Vagina (tissue), 2 donors: ENCODE measurements at regions not wholly inside any gene's neighbourhood (a gene's known extent, or its start where the extent isn't known, plus 50 kb on each side); places are given as distances from the start of the nearest gene placed in this dataset.

Experiments used
- POLR2A ChIP-seq, 2 donors: fragments of 450-650 bp; IDR thresholded peaks; one replicate each; pipeline ENCODE4 v1.6.1; 2017; ENCODE audit warnings: antibody characterized with exemption in 2 of 2, mild to moderate bottlenecking in 2 of 2, moderate library complexity in 2 of 2
- POLR2AphosphoS5 ChIP-seq, 2 donors: sonication (generic); formaldehyde crosslinking; IDR thresholded peaks; one replicate each; pipeline ENCODE4 v1.9.0; 2017; ENCODE audit warnings: antibody characterized with exemption in 2 of 2, mild to moderate bottlenecking in 2 of 2, low read depth in 1 of 2; ENCODE audit not compliant: insufficient read depth in 1 of 2
- TF ChIP-seq, protein P1 (sequence below), 3 experiments: fragments of 450-650 bp in 2 of 3; fragments of 200-600 bp in 1 of 3; sonication (generic) in 1 of 3; IDR thresholded peaks; one replicate each; pipeline ENCODE4 v1.5.1; 2017 to 2019; ENCODE audit warnings: antibody characterized with exemption in 3 of 3, mild to moderate bottlenecking in 2 of 3, moderate library complexity in 2 of 3

- TF ChIP-seq POLR2A (IDR thresholded peaks at IDR 0.05) (no peak), POLR2AphosphoS5 (IDR thresholded peaks at IDR 0.05; ENCODE audit: insufficient read depth in 1 of 2, low read depth in 1 of 2) (no peak)
- TF ChIP-seq, protein P1, sequence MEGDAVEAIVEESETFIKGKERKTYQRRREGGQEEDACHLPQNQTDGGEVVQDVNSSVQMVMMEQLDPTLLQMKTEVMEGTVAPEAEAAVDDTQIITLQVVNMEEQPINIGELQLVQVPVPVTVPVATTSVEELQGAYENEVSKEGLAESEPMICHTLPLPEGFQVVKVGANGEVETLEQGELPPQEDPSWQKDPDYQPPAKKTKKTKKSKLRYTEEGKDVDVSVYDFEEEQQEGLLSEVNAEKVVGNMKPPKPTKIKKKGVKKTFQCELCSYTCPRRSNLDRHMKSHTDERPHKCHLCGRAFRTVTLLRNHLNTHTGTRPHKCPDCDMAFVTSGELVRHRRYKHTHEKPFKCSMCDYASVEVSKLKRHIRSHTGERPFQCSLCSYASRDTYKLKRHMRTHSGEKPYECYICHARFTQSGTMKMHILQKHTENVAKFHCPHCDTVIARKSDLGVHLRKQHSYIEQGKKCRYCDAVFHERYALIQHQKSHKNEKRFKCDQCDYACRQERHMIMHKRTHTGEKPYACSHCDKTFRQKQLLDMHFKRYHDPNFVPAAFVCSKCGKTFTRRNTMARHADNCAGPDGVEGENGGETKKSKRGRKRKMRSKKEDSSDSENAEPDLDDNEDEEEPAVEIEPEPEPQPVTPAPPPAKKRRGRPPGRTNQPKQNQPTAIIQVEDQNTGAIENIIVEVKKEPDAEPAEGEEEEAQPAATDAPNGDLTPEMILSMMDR (IDR thresholded peaks at IDR 0.05) = no peak
Measured at GRCh38 chr2:71892423-71892730, 255.3 kb downstream of the CYP26B1 start.
